Neural progenitor cell (in vitro differentiated cells): ENCODE measurements at regions not wholly inside any gene's neighbourhood (a gene's known extent, or its start where the extent isn't known, plus 50 kb on each side); places are given as distances from the start of the nearest gene placed in this dataset.

Experiments used
- DNase-seq: peaks from one replicate; pipeline ENCODE4 v3.0.0-alpha.2; 2016; ENCODE audit warnings: low spot score
- H2AFZ ChIP-seq: fragments of 200-600 bp; sonication (generic); replicated peaks from 2 replicates; pipeline ENCODE4 v1.6.1; 2016; ENCODE audit warnings: antibody characterized with exemption
- H3F3A ChIP-seq: fragments of 200-600 bp; sonication (generic); 2 replicates; pipeline ENCODE4 v1.6.1; 2016; ENCODE audit warnings: antibody characterized with exemption, low read depth
- H3K27ac ChIP-seq: fragments of 200-600 bp; sonication (generic); 2 replicates; pipeline ENCODE4 v1.5.1; 2016; ENCODE audit warnings: mild to moderate bottlenecking
- H3K27me3 ChIP-seq: fragments of 200-600 bp; sonication (generic); 2 replicates; pipeline ENCODE4 v1.6.1; 2016; ENCODE audit warnings: mild to moderate bottlenecking, moderate library complexity
- H3K36me3 ChIP-seq: fragments of 200-600 bp; sonication (generic); 2 replicates; pipeline ENCODE4 v1.5.1; 2016
- H3K4me1 ChIP-seq: fragments of 200-600 bp; sonication (generic); 2 replicates; pipeline ENCODE4 v1.6.1; 2016; ENCODE audit warnings: mixed run types
- H3K4me2 ChIP-seq: fragments of 200-600 bp; sonication (generic); 2 replicates; pipeline ENCODE4 v1.6.1; 2016
- H3K4me3 ChIP-seq: fragments of 200-600 bp; sonication (generic); 2 replicates; pipeline ENCODE4 v1.5.1; 2016
- H3K79me2 ChIP-seq: fragments of 200-600 bp; sonication (generic); 2 replicates; pipeline ENCODE4 v1.6.1; 2016; ENCODE audit warnings: low read depth
- H3K9ac ChIP-seq: fragments of 200-600 bp; sonication (generic); 2 replicates; pipeline ENCODE4 v1.6.1; 2016
- H3K9me3 ChIP-seq: fragments of 200-600 bp; sonication (generic); 2 replicates; pipeline ENCODE4 v1.5.1; 2016; ENCODE audit warnings: low read depth
- H4K20me1 ChIP-seq: fragments of 200-600 bp; sonication (generic); 2 replicates; pipeline ENCODE4 v1.6.1; 2016; ENCODE audit warnings: low read depth
- H3K27ac Mint-ChIP-seq: 3 replicates; pipeline ENCODE4 v1.8.0; 2021; ENCODE audit warnings: mixed read lengths
- H3K27me3 Mint-ChIP-seq: 2 replicates; pipeline ENCODE4 v1.8.0; 2022; ENCODE audit warnings: low read depth, mild to moderate bottlenecking, inconsistent platforms, moderate library complexity, mixed read lengths; ENCODE audit not compliant: insufficient read depth
- H3K36me3 Mint-ChIP-seq: 3 replicates; pipeline ENCODE4 v1.8.0; 2021; ENCODE audit warnings: mixed read lengths
- H3K4me1 Mint-ChIP-seq: 3 replicates; pipeline ENCODE4 v1.8.0; 2021; ENCODE audit warnings: mixed read lengths
- H3K4me3 Mint-ChIP-seq: 3 replicates; pipeline ENCODE4 v1.8.0; 2021; ENCODE audit warnings: mild to moderate bottlenecking, moderate library complexity, mixed read lengths
- H3K9me3 Mint-ChIP-seq: 3 replicates; pipeline ENCODE4 v1.8.0; 2020; ENCODE audit warnings: mixed read lengths
- CTCF ChIP-seq: fragments of 200-600 bp; sonication (generic); IDR thresholded peaks from 2 replicates; pipeline ENCODE4 v1.5.1; 2017; ENCODE audit warnings: antibody characterized with exemption, mild to moderate bottlenecking
- EZH2 ChIP-seq: fragments of 200-600 bp; sonication (generic); IDR thresholded peaks from 2 replicates; pipeline ENCODE4 v1.6.1; 2017; ENCODE audit warnings: antibody characterized with exemption, mild to moderate bottlenecking, moderate library complexity
- EZH2phosphoT487 ChIP-seq: fragments of 200-600 bp; sonication (generic); IDR thresholded peaks from 2 replicates; pipeline ENCODE4 v1.6.1; 2017; ENCODE audit warnings: antibody characterized with exemption

- H3K27ac Mint-ChIP-seq: no peak overlapping the region
- H2AFZ ChIP-seq: peak overlapping the region; percentile 26
- no peaks in the 10 kb centered on the region for H3F3A ChIP-seq
- no peaks in the 10 kb centered on the region for H3K9me3 ChIP-seq
- no peak overlapping the region for H3K27ac ChIP-seq
- H3K79me2 ChIP-seq: no peaks in the 10 kb centered on the region
- no peak for DNase-seq
- no peak for TF ChIP-seq CTCF
- no peak for TF ChIP-seq EZH2
- TF ChIP-seq EZH2phosphoT487: no peak
- no peaks in the 10 kb centered on the region for H3K27me3 ChIP-seq
- no peak overlapping the region for H3K9ac ChIP-seq
- H3K4me2 ChIP-seq: no peak overlapping the region
- no peaks in the 10 kb centered on the region for H3K36me3 ChIP-seq
- no peaks in the 10 kb centered on the region for H4K20me1 ChIP-seq
- H3K4me3 ChIP-seq: no peak overlapping the region
- no peak overlapping the region for H3K4me3 Mint-ChIP-seq
- peaks cover 2% of the 10 kb centered on the region for H3K9me3 Mint-ChIP-seq
- no peaks in the 10 kb centered on the region for H3K36me3 Mint-ChIP-seq
- no peaks in the 10 kb centered on the region for H3K4me1 Mint-ChIP-seq
- H3K4me1 ChIP-seq: no peaks in the 10 kb centered on the region
- H3K27me3 Mint-ChIP-seq: no peaks in the 10 kb centered on the region
Measured at GRCh38 chr2:142805244-142805643, 72.2 kb upstream of the KYNU start.

GRCh38 chr2:142803158-142803557, 74.3 kb upstream of the KYNU start:
- no peaks in the 10 kb centered on the region for H3K36me3 Mint-ChIP-seq
- no peaks in the 10 kb centered on the region for H3K4me1 ChIP-seq
- H3K9me3 Mint-ChIP-seq: no peaks in the 10 kb centered on the region

GRCh38 chr2:142796588-142796987, 80.9 kb upstream of the KYNU start:
- Histone ChIP-seq H3F3A (no peaks in the 10 kb centered on the region), H3K79me2 (no peaks in the 10 kb centered on the region), H3K9me3 (no peaks in the 10 kb centered on the region), H4K20me1 (no peaks in the 10 kb centered on the region), H3K27me3 (no peaks in the 10 kb centered on the region), H3K4me1 (no peaks in the 10 kb centered on the region), H2AFZ (no peak overlapping the region), H3K4me3 (no peak overlapping the region), H3K9ac (no peak overlapping the region), H3K27ac (no peak overlapping the region), H3K36me3 (no peaks in the 10 kb centered on the region), H3K4me2 (no peak overlapping the region)
- Mint-ChIP-seq H3K36me3 (no peaks in the 10 kb centered on the region), H3K27me3 (no peaks in the 10 kb centered on the region), H3K4me3 (no peak overlapping the region), H3K9me3 (no peaks in the 10 kb centered on the region), H3K27ac (no peak overlapping the region), H3K4me1 (no peaks in the 10 kb centered on the region)
- no peak for TF ChIP-seq CTCF
- no peak for DNase-seq

More at GRCh38 chr2:142803158-142803557, 74.3 kb upstream of the KYNU start:
- Mint-ChIP-seq H3K4me3 (no peak overlapping the region), H3K27me3 (no peaks in the 10 kb centered on the region), H3K27ac (no peak overlapping the region), H3K4me1 (no peaks in the 10 kb centered on the region)
- DNase-seq: no peak
- H3K36me3 ChIP-seq: no peaks in the 10 kb centered on the region
- no peak overlapping the region for H2AFZ ChIP-seq
- H3K9ac ChIP-seq: no peak overlapping the region
- H3K27me3 ChIP-seq: no peaks in the 10 kb centered on the region
- no peaks in the 10 kb centered on the region for H4K20me1 ChIP-seq
- no peaks in the 10 kb centered on the region for H3K79me2 ChIP-seq
- no peak overlapping the region for H3K4me3 ChIP-seq
- no peaks in the 10 kb centered on the region for H3K9me3 ChIP-seq
- no peak overlapping the region for H3K27ac ChIP-seq
- TF ChIP-seq CTCF (no peak), EZH2 (no peak), EZH2phosphoT487 (no peak)
- no peak overlapping the region for H3K4me2 ChIP-seq
- no peaks in the 10 kb centered on the region for H3F3A ChIP-seq

- H3K36me3 Mint-ChIP-seq: no peaks in the 10 kb centered on the region
- Histone ChIP-seq H2AFZ (no peak overlapping the region), H3K4me1 (no peaks in the 10 kb centered on the region), H3F3A (no peaks in the 10 kb centered on the region), H3K79me2 (no peaks in the 10 kb centered on the region), H3K36me3 (no peaks in the 10 kb centered on the region), H3K27me3 (no peaks in the 10 kb centered on the region), H3K9me3 (no peaks in the 10 kb centered on the region), H3K4me2 (no peak overlapping the region), H3K4me3 (no peak overlapping the region), H3K27ac (no peak overlapping the region), H4K20me1 (no peaks in the 10 kb centered on the region), H3K9ac (no peak overlapping the region)
- H3K9me3 Mint-ChIP-seq: no peaks in the 10 kb centered on the region
- no peak for DNase-seq
- no peak for TF ChIP-seq EZH2phosphoT487
- TF ChIP-seq CTCF: no peak
- TF ChIP-seq EZH2: no peak
- no peak overlapping the region for H3K27ac Mint-ChIP-seq
- no peaks in the 10 kb centered on the region for H3K4me1 Mint-ChIP-seq
- H3K4me3 Mint-ChIP-seq: no peak overlapping the region
- no peaks in the 10 kb centered on the region for H3K27me3 Mint-ChIP-seq
Measured at GRCh38 chr2:142796161-142796560, 81.3 kb upstream of the KYNU start.
